Mesendoderm (in vitro differentiated cells): ENCODE measurements at regions not wholly inside any gene's neighbourhood (a gene's known extent, or its start where the extent isn't known, plus 50 kb on each side); places are given as distances from the start of the nearest gene placed in this dataset.

ENCODE experiments used
- DNase-seq: peaks from one replicate; pipeline ENCODE4 v3.0.0; 2013
- H2AK5ac ChIP-seq: 2 replicates; pipeline ENCODE4 v1.6.1; 2013; ENCODE audit warnings: low read length, inconsistent platforms
- H2BK120ac ChIP-seq: 2 replicates; pipeline ENCODE4 v1.6.1; 2013; ENCODE audit warnings: low read depth, mild to moderate bottlenecking, low read length, moderate library complexity, mixed read lengths
- H2BK15ac ChIP-seq: replicated peaks from 2 replicates; pipeline ENCODE4 v1.6.1; 2013; ENCODE audit warnings: low read depth, mild to moderate bottlenecking, moderate library complexity
- H2BK5ac ChIP-seq: 2 replicates; pipeline ENCODE4 v1.6.1; 2013; ENCODE audit warnings: low read length, inconsistent platforms
- H3K18ac ChIP-seq: 2 replicates; pipeline ENCODE4 v1.6.1; 2013; ENCODE audit warnings: mild to moderate bottlenecking, low read length, mixed read lengths
- H3K23ac ChIP-seq: one replicate; pipeline ENCODE4 v1.6.1; 2013; ENCODE audit warnings: low read length
- H3K27ac ChIP-seq: 2 replicates; pipeline ENCODE4 v1.5.1; 2013; ENCODE audit warnings: low read depth, mild to moderate bottlenecking, inconsistent platforms, low read length, moderate library complexity
- H3K27me3 ChIP-seq: 2 replicates; pipeline ENCODE4 v1.6.1; 2013; ENCODE audit warnings: low read length, control low read depth, mild to moderate bottlenecking, inconsistent platforms; ENCODE audit not compliant: insufficient read depth, poor library complexity
- H3K36me3 ChIP-seq: 2 replicates; pipeline ENCODE4 v1.6.1; 2013; ENCODE audit warnings: low read length, inconsistent platforms; ENCODE audit not compliant: control insufficient read depth, insufficient read depth
- H3K4ac ChIP-seq: one replicate; pipeline ENCODE4 v1.6.1; 2013; ENCODE audit warnings: low read depth, mild to moderate bottlenecking, low read length, moderate library complexity
- H3K4me1 ChIP-seq: 2 replicates; pipeline ENCODE4 v1.6.1; 2013; ENCODE audit warnings: low read depth, low read length, inconsistent platforms; ENCODE audit not compliant: control insufficient read depth
- H3K4me2 ChIP-seq: 2 replicates; pipeline ENCODE4 v1.6.1; 2013; ENCODE audit warnings: low read length
- H3K4me3 ChIP-seq: 2 replicates; pipeline ENCODE4 v1.5.1; 2013; ENCODE audit warnings: mild to moderate bottlenecking, low read length
- H3K56ac ChIP-seq: one replicate; pipeline ENCODE4 v1.6.1; 2013; ENCODE audit warnings: low read length
- H3K79me1 ChIP-seq: 2 replicates; pipeline ENCODE4 v1.6.1; 2013; ENCODE audit warnings: low read length, inconsistent platforms
- H3K79me2 ChIP-seq: 2 replicates; pipeline ENCODE4 v1.6.1; 2013; ENCODE audit warnings: mild to moderate bottlenecking, low read length; ENCODE audit not compliant: control insufficient read depth, insufficient read depth
- H3K9ac ChIP-seq: 2 replicates; pipeline ENCODE4 v1.6.1; 2013; ENCODE audit warnings: low read length, inconsistent platforms
- H4K5ac ChIP-seq: one replicate; pipeline ENCODE4 v1.6.1; 2013; ENCODE audit warnings: low read length
- H4K8ac ChIP-seq: one replicate; pipeline ENCODE4 v1.6.1; 2013; ENCODE audit warnings: low read depth, mild to moderate bottlenecking, control low read depth, low read length, moderate library complexity
- WGBS: extraction: QIAGEN DNeasy Blood & Tissue Kit; methylation state at CpG from one replicate; pipeline ENCODE4 v1.1.7; 2013; ENCODE audit warnings: low lambda C conversion rate, missing lambda C conversion rate; ENCODE audit not compliant: insufficient coverage; ENCODE audit errors: extremely low coverage; 5-methylcytosine and 5-hydroxymethylcytosine counted together

- no CpG with 5 or more reads among the region's 11 CpGs for WGBS
- no peak for DNase-seq
- H2AK5ac ChIP-seq = no peak overlapping the region
- H4K5ac ChIP-seq = no peak overlapping the region
- H2BK120ac ChIP-seq = no peak overlapping the region
- H3K4me2 ChIP-seq = no peak overlapping the region
- no peak overlapping the region for H4K8ac ChIP-seq
- no peak overlapping the region for H3K9ac ChIP-seq
- H3K4me1 ChIP-seq = no peaks in the 10 kb centered on the region
- no peak overlapping the region for H3K18ac ChIP-seq
- no peaks in the 10 kb centered on the region for H3K27me3 ChIP-seq
- H3K27ac ChIP-seq = no peak overlapping the region
- no peak overlapping the region for H3K56ac ChIP-seq
- H2BK15ac ChIP-seq = no peak overlapping the region
- no peaks in the 10 kb centered on the region for H3K79me2 ChIP-seq
- H2BK5ac ChIP-seq = no peak overlapping the region
- H3K36me3 ChIP-seq = no peaks in the 10 kb centered on the region
- no peak overlapping the region for H3K4me3 ChIP-seq
- no peaks in the 10 kb centered on the region for H3K79me1 ChIP-seq
- no peak overlapping the region for H3K4ac ChIP-seq
- H3K23ac ChIP-seq = no peak overlapping the region
These were observed 505.9 kb upstream of the BTBD3 start for GRCh38 chr20:11411765-11412164.

- H3K9ac ChIP-seq = no peak overlapping the region
- no peak overlapping the region for H3K56ac ChIP-seq
- H3K79me1 ChIP-seq = no peaks in the 10 kb centered on the region
- no peaks in the 10 kb centered on the region for H3K4me1 ChIP-seq
- H3K23ac ChIP-seq = no peak overlapping the region
- no CpG with 5 or more reads among the region's 3 CpGs for WGBS
- H2BK5ac ChIP-seq = no peak overlapping the region
- DNase-seq = no peak
- no peak overlapping the region for H3K4me3 ChIP-seq
- no peak overlapping the region for H3K27ac ChIP-seq
- no peak overlapping the region for H3K4ac ChIP-seq
- H3K36me3 ChIP-seq = no peaks in the 10 kb centered on the region
- no peak overlapping the region for H4K8ac ChIP-seq
- H2AK5ac ChIP-seq = no peak overlapping the region
- H3K27me3 ChIP-seq = no peaks in the 10 kb centered on the region
- no peak overlapping the region for H3K18ac ChIP-seq
- H4K5ac ChIP-seq = no peak overlapping the region
- no peaks in the 10 kb centered on the region for H3K79me2 ChIP-seq
- no peak overlapping the region for H3K4me2 ChIP-seq
- no peak overlapping the region for H2BK15ac ChIP-seq
- H2BK120ac ChIP-seq = no peak overlapping the region
These were observed 490.7 kb upstream of the BTBD3 start for GRCh38 chr20:11426948-11427347.

- Histone ChIP-seq H3K9ac (no peak overlapping the region), H2BK15ac (no peak overlapping the region), H2AK5ac (no peak overlapping the region), H3K27me3 (no peaks in the 10 kb centered on the region), H3K56ac (no peak overlapping the region), H3K4me1 (no peaks in the 10 kb centered on the region), H3K4me3 (no peak overlapping the region), H2BK5ac (no peak overlapping the region), H4K5ac (no peak overlapping the region), H3K79me2 (no peaks in the 10 kb centered on the region), H3K18ac (peak overlapping the region; percentile 11), H3K4ac (no peak overlapping the region), H4K8ac (no peak overlapping the region), H3K36me3 (no peaks in the 10 kb centered on the region), H2BK120ac (no peak overlapping the region), H3K79me1 (no peaks in the 10 kb centered on the region), H3K23ac (no peak overlapping the region), H3K27ac (no peak overlapping the region), H3K4me2 (no peak overlapping the region)
- DNase-seq = no peak
- no CpG with 5 or more reads among the region's 2 CpGs for WGBS
These were observed 488.5 kb upstream of the BTBD3 start for GRCh38 chr20:11429168-11429567.

- H3K27ac ChIP-seq = no peak overlapping the region
These were observed 487.7 kb upstream of the BTBD3 start for GRCh38 chr20:11429889-11430519.

GRCh38 chr20:11430652-11431051, 487.0 kb upstream of the BTBD3 start:
- Histone ChIP-seq H2AK5ac (no peak overlapping the region), H3K4me2 (no peak overlapping the region), H3K4ac (no peak overlapping the region), H4K8ac (no peak overlapping the region), H3K9ac (no peak overlapping the region), H3K36me3 (no peaks in the 10 kb centered on the region), H3K79me2 (no peaks in the 10 kb centered on the region), H3K79me1 (no peaks in the 10 kb centered on the region), H2BK5ac (no peak overlapping the region), H2BK120ac (no peak overlapping the region), H4K5ac (no peak overlapping the region), H3K18ac (no peak overlapping the region), H2BK15ac (no peak overlapping the region), H3K27ac (no peak overlapping the region), H3K27me3 (no peaks in the 10 kb centered on the region), H3K56ac (no peak overlapping the region), H3K23ac (no peak overlapping the region), H3K4me3 (no peak overlapping the region), H3K4me1 (no peaks in the 10 kb centered on the region)
- no peak for DNase-seq
- WGBS = no CpG with 5 or more reads among the region's 3 CpGs

More at GRCh38 chr20:11429889-11430519, 487.7 kb upstream of the BTBD3 start:
- no peak overlapping the region for H3K56ac ChIP-seq
- no peak overlapping the region for H3K4ac ChIP-seq
- no peak for DNase-seq
- H3K18ac ChIP-seq = no peak overlapping the region
- H2BK15ac ChIP-seq = no peak overlapping the region
- no CpG with 5 or more reads among the region's 5 CpGs for WGBS
- H2BK120ac ChIP-seq = no peak overlapping the region
- no peaks in the 10 kb centered on the region for H3K4me1 ChIP-seq
- no peak overlapping the region for H3K4me2 ChIP-seq
- no peak overlapping the region for H4K5ac ChIP-seq
- no peak overlapping the region for H4K8ac ChIP-seq
- H3K79me1 ChIP-seq = no peaks in the 10 kb centered on the region
- no peak overlapping the region for H2BK5ac ChIP-seq
- no peak overlapping the region for H3K23ac ChIP-seq
- no peaks in the 10 kb centered on the region for H3K36me3 ChIP-seq
- H3K4me3 ChIP-seq = no peak overlapping the region
- H2AK5ac ChIP-seq = no peak overlapping the region
- H3K79me2 ChIP-seq = no peaks in the 10 kb centered on the region
- no peak overlapping the region for H3K9ac ChIP-seq
- H3K27me3 ChIP-seq = no peaks in the 10 kb centered on the region

GRCh38 chr20:11431621-11432020, 486.1 kb upstream of the BTBD3 start:
- H3K36me3 ChIP-seq = no peaks in the 10 kb centered on the region
- no peak overlapping the region for H2AK5ac ChIP-seq
- no peak for DNase-seq
- no peak overlapping the region for H3K4me2 ChIP-seq
- H3K79me1 ChIP-seq = no peaks in the 10 kb centered on the region
- H3K9ac ChIP-seq = no peak overlapping the region
- H3K23ac ChIP-seq = no peak overlapping the region
- no peaks in the 10 kb centered on the region for H3K27me3 ChIP-seq
- WGBS = no CpG with 5 or more reads among the region's 1 CpG
- no peak overlapping the region for H3K56ac ChIP-seq
- no peak overlapping the region for H3K4ac ChIP-seq
- no peaks in the 10 kb centered on the region for H3K79me2 ChIP-seq
- H3K18ac ChIP-seq = no peak overlapping the region
- H3K4me3 ChIP-seq = no peak overlapping the region
- no peak overlapping the region for H3K27ac ChIP-seq
- H2BK15ac ChIP-seq = no peak overlapping the region
- H2BK120ac ChIP-seq = no peak overlapping the region
- H2BK5ac ChIP-seq = no peak overlapping the region
- no peak overlapping the region for H4K5ac ChIP-seq
- no peaks in the 10 kb centered on the region for H3K4me1 ChIP-seq
- no peak overlapping the region for H4K8ac ChIP-seq
